Coronary artery (tissue), 2 donors: ENCODE measurements at regions not wholly inside any gene's neighbourhood (a gene's known extent, or its start where the extent isn't known, plus 50 kb on each side); places are given as distances from the start of the nearest gene placed in this dataset.
A peak's percentile ranks its signal among the peaks of the same experiment; 100 is the strongest.

ENCODE experiments used
- DNase-seq: peaks from one replicate; pipeline ENCODE4 v3.0.0-alpha.2; 2017; ENCODE audit warnings: low spot score
- H3K27ac ChIP-seq, 2 donors: fragments of 200-600 bp; sonication (generic); one replicate each; pipeline ENCODE4 v1.5.1; 2016 to 2019
- H3K4me3 ChIP-seq: fragments of 200-600 bp; sonication (generic); 2 replicates; pipeline ENCODE4 v1.5.1; 2016; ENCODE audit warnings: mild to moderate bottlenecking, moderate library complexity
- TF ChIP-seq, protein P1 (sequence below): fragments of 200-600 bp; sonication (generic); IDR thresholded peaks from one replicate; pipeline ENCODE4 v1.5.1; 2019; ENCODE audit warnings: antibody characterized with exemption

DNA sequence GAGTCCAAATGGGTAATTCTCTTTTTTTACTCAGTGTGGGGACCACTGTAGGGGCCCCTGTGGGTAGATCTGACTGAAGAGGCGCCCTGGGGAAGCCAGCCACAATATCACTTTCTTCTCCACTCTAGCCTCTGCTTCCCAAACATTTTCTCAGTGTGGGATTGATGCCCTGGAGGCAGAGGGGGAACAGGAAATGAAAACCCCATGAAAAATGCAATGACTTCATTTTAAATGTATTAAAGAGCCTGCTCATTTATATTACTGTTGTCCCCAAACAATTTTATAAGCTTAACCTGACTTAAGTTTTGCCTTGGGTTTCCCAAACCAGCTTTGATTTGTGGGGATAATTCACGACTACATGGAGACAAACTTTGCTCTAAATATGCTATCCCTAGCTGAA is 181.9 kb downstream of the C1orf94 start:
- no peak for DNase-seq
- no peak overlapping the region for H3K4me3 ChIP-seq
- H3K27ac ChIP-seq, result no peak overlapping the region
- TF ChIP-seq, protein P1, sequence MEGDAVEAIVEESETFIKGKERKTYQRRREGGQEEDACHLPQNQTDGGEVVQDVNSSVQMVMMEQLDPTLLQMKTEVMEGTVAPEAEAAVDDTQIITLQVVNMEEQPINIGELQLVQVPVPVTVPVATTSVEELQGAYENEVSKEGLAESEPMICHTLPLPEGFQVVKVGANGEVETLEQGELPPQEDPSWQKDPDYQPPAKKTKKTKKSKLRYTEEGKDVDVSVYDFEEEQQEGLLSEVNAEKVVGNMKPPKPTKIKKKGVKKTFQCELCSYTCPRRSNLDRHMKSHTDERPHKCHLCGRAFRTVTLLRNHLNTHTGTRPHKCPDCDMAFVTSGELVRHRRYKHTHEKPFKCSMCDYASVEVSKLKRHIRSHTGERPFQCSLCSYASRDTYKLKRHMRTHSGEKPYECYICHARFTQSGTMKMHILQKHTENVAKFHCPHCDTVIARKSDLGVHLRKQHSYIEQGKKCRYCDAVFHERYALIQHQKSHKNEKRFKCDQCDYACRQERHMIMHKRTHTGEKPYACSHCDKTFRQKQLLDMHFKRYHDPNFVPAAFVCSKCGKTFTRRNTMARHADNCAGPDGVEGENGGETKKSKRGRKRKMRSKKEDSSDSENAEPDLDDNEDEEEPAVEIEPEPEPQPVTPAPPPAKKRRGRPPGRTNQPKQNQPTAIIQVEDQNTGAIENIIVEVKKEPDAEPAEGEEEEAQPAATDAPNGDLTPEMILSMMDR, result no peak

DNA sequence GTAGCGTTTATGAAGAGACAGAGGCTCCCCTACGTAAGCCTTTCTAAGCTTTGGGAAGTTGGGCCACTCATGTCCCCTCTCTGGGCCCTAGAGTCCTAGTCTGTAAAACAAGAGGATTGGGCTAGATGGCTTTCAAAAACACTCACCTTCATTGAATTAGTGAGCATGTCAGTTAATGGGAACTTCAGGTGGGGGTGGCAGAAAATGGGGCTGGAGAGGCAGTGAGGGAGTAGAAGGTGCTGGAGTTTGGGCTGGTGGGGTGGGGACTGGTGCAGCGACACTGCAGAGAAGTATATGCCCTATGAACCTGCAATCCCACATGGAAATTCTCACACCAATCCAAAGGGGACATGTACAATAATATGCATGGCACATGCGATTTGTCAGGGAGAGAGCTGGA is 182.7 kb downstream of the C1orf94 start:
- Histone ChIP-seq H3K4me3 (no peak overlapping the region), H3K27ac (no peak overlapping the region)
- peak; percentile 50 for DNase-seq
- TF ChIP-seq, protein P1, result no peak

DNA sequence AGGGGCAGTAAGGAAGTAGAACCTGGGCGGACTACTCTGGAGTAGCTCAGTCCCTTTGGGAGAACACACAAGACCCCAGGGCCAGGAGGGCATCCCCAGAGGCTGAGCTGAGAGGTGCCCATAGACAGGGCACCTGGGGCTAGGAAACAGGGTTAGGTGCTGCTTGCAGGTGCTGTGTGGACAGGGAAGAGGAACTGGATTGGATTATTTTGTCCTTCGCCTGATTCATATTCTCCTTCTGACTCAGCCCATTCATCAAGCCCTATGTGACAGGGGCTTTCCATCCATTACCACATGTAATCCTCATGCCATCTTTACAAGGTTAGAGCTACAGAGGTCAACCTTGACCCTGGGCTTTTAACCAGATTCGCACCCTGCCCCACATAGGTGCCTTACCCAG is 183.9 kb downstream of the C1orf94 start:
- no peak overlapping the region for H3K4me3 ChIP-seq
- DNase-seq, result no peak
- no peak overlapping the region for H3K27ac ChIP-seq
- TF ChIP-seq, protein P1, result no peak

DNA sequence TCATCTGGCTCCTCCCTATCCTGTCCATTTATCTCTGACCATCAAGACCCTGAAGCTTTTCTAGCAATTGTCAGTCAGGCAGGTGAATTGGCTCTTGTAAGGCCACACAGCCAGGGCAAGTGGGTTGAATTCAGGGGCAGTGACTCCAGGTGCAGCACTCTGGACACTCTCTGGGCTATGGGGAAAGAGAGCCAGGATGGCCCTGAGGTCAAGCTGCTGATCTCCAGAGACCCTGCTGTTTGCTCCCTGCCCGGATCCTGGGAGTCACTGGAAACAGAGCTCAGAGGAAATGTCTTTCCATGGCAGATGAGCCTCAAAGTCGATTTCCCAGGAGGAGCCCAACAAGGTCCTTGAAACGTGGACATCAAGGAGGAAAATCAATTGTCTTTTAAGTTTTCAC is 184.4 kb downstream of the C1orf94 start:
- TF ChIP-seq, protein P1, result no peak

DNA sequence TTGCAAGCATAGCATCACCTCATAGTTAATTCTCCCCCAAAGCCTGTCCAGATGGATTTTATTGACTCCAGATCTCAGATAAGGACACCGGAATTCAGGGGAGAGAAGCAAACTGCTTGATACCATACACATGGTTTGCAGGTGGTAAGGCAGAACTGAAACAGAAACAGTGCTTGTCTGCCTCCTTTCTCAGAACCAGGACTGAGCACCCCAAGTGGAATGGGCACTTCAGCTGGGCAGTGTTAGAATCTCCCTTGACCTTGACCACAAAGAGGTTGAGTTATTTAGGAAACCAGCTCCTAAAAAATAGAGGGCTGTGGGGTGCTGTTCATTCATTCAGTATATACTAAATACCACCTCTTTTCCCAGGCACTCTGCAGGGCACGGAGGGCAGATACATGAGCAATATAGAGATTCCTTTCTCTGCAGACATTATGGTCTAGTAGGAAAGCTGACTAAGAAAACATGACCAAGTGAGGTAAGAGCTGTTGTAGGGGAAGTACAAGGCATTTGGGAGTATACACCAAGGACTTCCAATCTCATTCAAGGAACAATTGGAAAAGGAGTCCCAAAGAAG is 185.2 kb downstream of the C1orf94 start:
- TF ChIP-seq, protein P1, result no peak
- H3K4me3 ChIP-seq, result no peak overlapping the region
- DNase-seq, result peak; percentile 40
- H3K27ac ChIP-seq, result no peak overlapping the region

More for the DNA sequence above, 184.4 kb downstream of the C1orf94 start:
- Histone ChIP-seq H3K27ac (no peak overlapping the region), H3K4me3 (no peak overlapping the region)
- DNase-seq, result peak; percentile 47

DNA sequence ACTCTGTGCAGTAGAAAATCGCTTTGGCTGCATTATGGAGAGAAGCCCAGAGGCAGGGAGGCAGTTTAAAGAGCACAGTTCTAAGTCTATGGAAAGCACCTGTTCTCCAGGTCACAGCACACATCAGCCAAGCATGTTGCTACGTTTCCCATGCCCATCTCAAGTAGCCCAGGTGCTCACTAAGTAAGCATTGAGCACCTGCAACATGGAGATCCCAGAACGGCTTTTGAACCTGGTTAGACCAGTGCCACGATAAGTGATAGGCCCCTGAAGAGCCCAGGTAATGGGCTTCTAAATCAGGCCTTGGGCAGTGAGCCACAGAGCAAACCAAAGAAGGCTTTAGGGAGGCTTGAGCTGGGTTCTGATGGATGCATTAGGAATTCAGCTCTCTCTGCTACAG is 186.2 kb downstream of the C1orf94 start:
- TF ChIP-seq, protein P1, result no peak
- no peak overlapping the region for H3K27ac ChIP-seq

DNA sequence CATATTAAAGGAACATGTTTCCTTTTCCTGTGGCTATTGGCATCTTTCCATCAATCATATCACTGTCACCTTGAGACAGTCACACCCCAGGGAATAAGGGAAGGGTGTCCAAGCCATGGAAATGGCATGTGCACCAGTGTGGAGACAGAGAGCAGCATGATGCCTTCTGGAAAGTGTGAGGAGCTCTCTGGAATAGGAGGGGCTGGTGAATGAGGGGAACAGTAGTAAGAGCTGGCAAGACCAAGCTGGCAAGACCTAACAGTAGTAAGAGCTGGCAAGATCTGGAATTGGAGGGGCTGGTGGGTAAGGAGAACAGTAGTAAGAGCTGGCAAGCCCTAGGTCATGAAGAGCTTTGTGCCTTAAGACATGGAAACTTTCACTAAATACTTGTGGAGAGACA is 186.7 kb downstream of the C1orf94 start:
- Histone ChIP-seq H3K4me3 (no peak overlapping the region), H3K27ac (no peak overlapping the region)
- DNase-seq, result no peak
- TF ChIP-seq, protein P1, result no peak

More for the DNA sequence above, 186.2 kb downstream of the C1orf94 start:
- DNase-seq, result peak; percentile 31
- no peak overlapping the region for H3K4me3 ChIP-seq
